RWPE1 (cell line): ENCODE measurements at regions not wholly inside any gene's neighbourhood (a gene's known extent, or its start where the extent isn't known, plus 50 kb on each side); places are given as distances from the start of the nearest gene placed in this dataset.

Experiments used
- CTCF ChIA-PET: fragments of 350-600 bp; sonication (Branson Sonifier 250); formaldehyde crosslinking; extraction: SDS; loops from one replicate; lab custom pipeline; 2021; lab: Yijun Ruan, JAX
- POLR2A ChIA-PET: fragments of 400-600 bp; formaldehyde crosslinking; extraction: SDS; loops from one replicate; lab custom pipeline; 2020; ENCODE audit warnings: antibody characterized with exemption; ENCODE audit not compliant: low non-redundant PET; lab: Yijun Ruan, JAX
- DNase-seq: peaks from one replicate; pipeline ENCODE4 v3.0.0; 2012; ENCODE audit warnings: low spot score
- H3K27ac ChIP-seq: fragments of 450-650 bp; 2 replicates; pipeline ENCODE4 v1.5.1; 2017
- CTCF ChIP-seq: fragments of 450-650 bp; conservative IDR thresholded peaks from 2 replicates; pipeline ENCODE4 v1.5.1; 2017; ENCODE audit warnings: low read depth, mild to moderate bottlenecking

GRCh38 chr5:35561396-35561795 lies 56.3 kb upstream of the SPEF2 start:
- DNase-seq = no peak
- TF ChIP-seq CTCF = no peak
- H3K27ac ChIP-seq = no peak overlapping the region
- POLR2A ChIA-PET = no interaction called here
- CTCF ChIA-PET = no interaction called here

GRCh38 chr5:35557748-35558147 lies 59.9 kb upstream of the SPEF2 start:
- no peak for TF ChIP-seq CTCF
- DNase-seq = no peak
- no peak overlapping the region for H3K27ac ChIP-seq
- CTCF ChIA-PET = no interaction called here
- POLR2A ChIA-PET = no interaction called here

- ChIA-PET CTCF (no interaction called here), POLR2A (no interaction called here)
- H3K27ac ChIP-seq = no peak overlapping the region
- no peak for DNase-seq
- no peak for TF ChIP-seq CTCF
Measured at GRCh38 chr5:35557199-35557598, 60.5 kb upstream of the SPEF2 start.

- no peak for TF ChIP-seq CTCF
- ChIA-PET CTCF (no interaction called here), POLR2A (no interaction called here)
- no peak for DNase-seq
- no peak overlapping the region for H3K27ac ChIP-seq
Measured at GRCh38 chr5:35554016-35554415, 63.6 kb upstream of the SPEF2 start.

GRCh38 chr5:35545190-35545589 lies 72.5 kb upstream of the SPEF2 start:
- ChIA-PET POLR2A (no interaction called here), CTCF (no interaction called here)
- no peak for TF ChIP-seq CTCF
- DNase-seq = no peak
- no peak overlapping the region for H3K27ac ChIP-seq

GRCh38 chr5:35543408-35543807 lies 74.3 kb upstream of the SPEF2 start:
- POLR2A ChIA-PET = no interaction called here
- CTCF ChIA-PET = no interaction called here
- DNase-seq = no peak
- no peak overlapping the region for H3K27ac ChIP-seq
- TF ChIP-seq CTCF = no peak

GRCh38 chr5:35540002-35540401 lies 77.7 kb upstream of the SPEF2 start:
- CTCF ChIA-PET = no interaction called here
- no peak for DNase-seq
- POLR2A ChIA-PET = no interaction called here
- TF ChIP-seq CTCF = no peak
- H3K27ac ChIP-seq = no peak overlapping the region
